ENCODE measurements at regions not wholly inside any gene's neighbourhood (a gene's known extent, or its start where the extent isn't known, plus 50 kb on each side); places are given as distances from the start of the nearest gene placed in this dataset.

GRCh38 chr20:56111961-56112730, 106.8 kb upstream of the CBLN4 start:
- no peak for DNase-seq (ENCODE audit: insufficient read length, low spot score)
- TF ChIP-seq, protein P1, sequence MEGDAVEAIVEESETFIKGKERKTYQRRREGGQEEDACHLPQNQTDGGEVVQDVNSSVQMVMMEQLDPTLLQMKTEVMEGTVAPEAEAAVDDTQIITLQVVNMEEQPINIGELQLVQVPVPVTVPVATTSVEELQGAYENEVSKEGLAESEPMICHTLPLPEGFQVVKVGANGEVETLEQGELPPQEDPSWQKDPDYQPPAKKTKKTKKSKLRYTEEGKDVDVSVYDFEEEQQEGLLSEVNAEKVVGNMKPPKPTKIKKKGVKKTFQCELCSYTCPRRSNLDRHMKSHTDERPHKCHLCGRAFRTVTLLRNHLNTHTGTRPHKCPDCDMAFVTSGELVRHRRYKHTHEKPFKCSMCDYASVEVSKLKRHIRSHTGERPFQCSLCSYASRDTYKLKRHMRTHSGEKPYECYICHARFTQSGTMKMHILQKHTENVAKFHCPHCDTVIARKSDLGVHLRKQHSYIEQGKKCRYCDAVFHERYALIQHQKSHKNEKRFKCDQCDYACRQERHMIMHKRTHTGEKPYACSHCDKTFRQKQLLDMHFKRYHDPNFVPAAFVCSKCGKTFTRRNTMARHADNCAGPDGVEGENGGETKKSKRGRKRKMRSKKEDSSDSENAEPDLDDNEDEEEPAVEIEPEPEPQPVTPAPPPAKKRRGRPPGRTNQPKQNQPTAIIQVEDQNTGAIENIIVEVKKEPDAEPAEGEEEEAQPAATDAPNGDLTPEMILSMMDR (IDR thresholded peaks at IDR 0.05; ENCODE audit: insufficient read depth, missing control alignments), result no peak
- FAIRE-seq, result no peak

GRCh38 chr20:56117350-56117749, 112.0 kb upstream of the CBLN4 start:
- no peak for FAIRE-seq

GRCh38 chr20:56121850-56122249, 116.5 kb upstream of the CBLN4 start:
- DNase-seq (ENCODE audit: insufficient read length, low spot score) (no peak), FAIRE-seq (no peak)
- TF ChIP-seq, protein P1 (IDR thresholded peaks at IDR 0.05; ENCODE audit: insufficient read depth, missing control alignments), result no peak

More at GRCh38 chr20:56117350-56117749, 112.0 kb upstream of the CBLN4 start:
- TF ChIP-seq, protein P1 (IDR thresholded peaks at IDR 0.05; ENCODE audit: insufficient read depth, missing control alignments), result no peak
- no peak for DNase-seq (ENCODE audit: insufficient read length, low spot score)

GRCh38 chr20:56143759-56144158, 104.8 kb upstream of the MC3R start:
- FAIRE-seq, result no peak
- TF ChIP-seq, protein P1 (IDR thresholded peaks at IDR 0.05; ENCODE audit: insufficient read depth, missing control alignments), result no peak
- no peak for DNase-seq (ENCODE audit: insufficient read length, low spot score)

DNA sequence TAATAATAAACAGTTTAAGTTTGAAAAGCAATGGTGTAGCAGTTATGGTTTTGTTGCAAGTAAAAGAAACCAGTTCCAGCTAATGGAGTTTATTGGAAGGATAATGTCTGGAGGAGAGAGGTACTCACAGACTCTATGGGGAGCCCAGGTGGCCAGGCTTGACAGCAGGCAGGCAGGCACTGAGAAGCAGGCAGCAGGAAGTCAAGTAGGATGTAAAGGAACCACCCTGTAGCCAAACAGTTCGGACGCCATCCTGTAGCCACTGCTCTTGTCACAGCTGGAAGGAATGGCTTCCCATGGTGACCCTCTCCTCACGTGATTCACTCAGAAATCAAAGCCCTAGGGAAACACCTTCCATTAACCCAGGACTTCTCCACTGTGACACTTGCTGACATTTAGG, 96.7 kb upstream of the MC3R start:
- TF ChIP-seq, protein P1 (IDR thresholded peaks at IDR 0.05; ENCODE audit: insufficient read depth, missing control alignments), result no peak
- FAIRE-seq, result no peak
- no peak for DNase-seq (ENCODE audit: insufficient read length, low spot score)

DNA sequence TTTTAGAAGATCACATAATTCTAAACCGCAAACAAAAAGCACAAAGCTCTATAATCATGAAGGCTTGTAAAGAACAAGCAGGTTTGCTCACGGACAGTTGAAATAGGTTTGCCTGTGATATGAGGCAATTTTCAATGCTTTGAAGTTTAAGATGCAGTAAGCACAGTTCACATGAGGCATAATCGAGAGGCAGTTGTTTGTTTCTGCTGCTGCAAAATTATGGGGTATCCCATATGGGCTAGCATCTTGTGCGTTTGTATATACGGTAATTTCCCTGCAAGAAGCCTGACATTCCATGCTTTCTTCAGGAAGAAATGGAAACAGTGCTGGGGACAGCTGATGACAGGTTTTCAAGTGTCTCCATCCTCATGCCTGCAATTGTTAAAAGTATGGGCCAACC, 94.6 kb upstream of the MC3R start:
- TF ChIP-seq, protein P1 (IDR thresholded peaks at IDR 0.05; ENCODE audit: insufficient read depth, missing control alignments), result no peak
- DNase-seq (ENCODE audit: insufficient read length, low spot score), result no peak
- FAIRE-seq, result no peak

DNA sequence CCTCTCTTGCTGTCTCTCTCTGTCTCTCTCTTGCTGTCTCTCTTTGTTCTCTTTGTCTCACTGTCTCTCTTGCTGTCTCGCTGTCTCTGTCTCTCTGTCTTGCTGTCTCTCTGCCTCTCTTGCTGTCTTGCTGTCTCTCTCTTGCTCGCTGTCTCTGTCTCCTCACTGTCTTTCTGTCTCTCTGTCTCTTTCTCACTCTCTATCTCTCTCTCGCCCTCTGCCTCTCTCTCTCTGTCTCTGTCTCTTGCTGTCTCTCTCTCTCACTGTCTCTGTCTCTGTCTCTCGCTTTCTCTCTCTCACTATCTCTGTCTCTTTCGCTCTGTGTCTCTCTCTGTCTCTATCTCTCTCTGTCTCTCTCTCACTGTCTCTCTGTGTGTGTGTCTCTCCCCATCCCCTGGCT, 92.9 kb upstream of the MC3R start:
- DNase-seq (ENCODE audit: insufficient read length, low spot score) (no peak), FAIRE-seq (no peak)
- TF ChIP-seq, protein P1 (IDR thresholded peaks at IDR 0.05; ENCODE audit: insufficient read depth, missing control alignments), result no peak
